ENCODE measurements at regions not wholly inside any gene's neighbourhood (a gene's known extent, or its start where the extent isn't known, plus 50 kb on each side); places are given as distances from the start of the nearest gene placed in this dataset.
A peak's percentile ranks its signal among the peaks of the same experiment; 100 is the strongest.
"Not testable (repeated sequence)": the region's sequence is repeated elsewhere in the genome, so short reads cannot be mapped to it uniquely, and the experiment has no call there.

- H3K4me2 ChIP-seq (ENCODE audit: extremely low read depth, insufficient read depth, low read length); H3K27ac ChIP-seq (ENCODE audit: insufficient read depth, low read length); H2AFZ ChIP-seq (ENCODE audit: low read length); H3K9ac ChIP-seq (ENCODE audit: insufficient read depth, low read length); H3K27me3 ChIP-seq (ENCODE audit: control insufficient read depth, insufficient read depth, low read length); H3K79me2 ChIP-seq (ENCODE audit: control insufficient read depth, insufficient read depth, low read length); H3K36me3 ChIP-seq (ENCODE audit: control insufficient read depth, insufficient read depth, low read length); H4K20me1 ChIP-seq (ENCODE audit: control insufficient read depth, extremely low read depth, insufficient read depth, low read length); H3K4me1 ChIP-seq (ENCODE audit: control insufficient read depth, extremely low read depth, insufficient read depth, low read length); H3K4me3 ChIP-seq (replicated peaks in 1 of 4; ENCODE audit: control extremely low read depth in 1 of 4, insufficient read depth in 1 of 4, low read depth in 3 of 4, low read length in 4 of 4); H3K9me3 ChIP-seq (ENCODE audit: control insufficient read depth, insufficient read depth, low read depth, low read length); DNase-seq (ENCODE audit: low read depth in 2 of 2): not testable (repeated sequence)
Observed at GRCh38 chr9:64813072-64813471, 471.9 kb downstream of the FOXD4L5 start.

- H3K9me3 ChIP-seq (ENCODE audit: control insufficient read depth, insufficient read depth, low read depth, low read length); H3K4me3 ChIP-seq (replicated peaks in 1 of 4; ENCODE audit: control extremely low read depth in 1 of 4, insufficient read depth in 1 of 4, low read depth in 3 of 4, low read length in 4 of 4); H3K4me2 ChIP-seq (ENCODE audit: extremely low read depth, insufficient read depth, low read length); H3K27me3 ChIP-seq (ENCODE audit: control insufficient read depth, insufficient read depth, low read length); H3K9ac ChIP-seq (ENCODE audit: insufficient read depth, low read length); H3K36me3 ChIP-seq (ENCODE audit: control insufficient read depth, insufficient read depth, low read length); H4K20me1 ChIP-seq (ENCODE audit: control insufficient read depth, extremely low read depth, insufficient read depth, low read length); H3K27ac ChIP-seq (ENCODE audit: insufficient read depth, low read length); H3K79me2 ChIP-seq (ENCODE audit: control insufficient read depth, insufficient read depth, low read length); H3K4me1 ChIP-seq (ENCODE audit: control insufficient read depth, extremely low read depth, insufficient read depth, low read length); DNase-seq (ENCODE audit: low read depth in 2 of 2); H2AFZ ChIP-seq (ENCODE audit: low read length): not testable (repeated sequence)
Observed at GRCh38 chr9:64778667-64779066, 506.3 kb downstream of the FOXD4L5 start.

- H3K27me3 ChIP-seq (ENCODE audit: control insufficient read depth, insufficient read depth, low read length); H3K4me2 ChIP-seq (ENCODE audit: extremely low read depth, insufficient read depth, low read length); H4K20me1 ChIP-seq (ENCODE audit: control insufficient read depth, extremely low read depth, insufficient read depth, low read length); H3K4me1 ChIP-seq (ENCODE audit: control insufficient read depth, extremely low read depth, insufficient read depth, low read length); H2AFZ ChIP-seq (ENCODE audit: low read length); H3K27ac ChIP-seq (ENCODE audit: insufficient read depth, low read length); DNase-seq (ENCODE audit: low read depth in 2 of 2); H3K36me3 ChIP-seq (ENCODE audit: control insufficient read depth, insufficient read depth, low read length); H3K79me2 ChIP-seq (ENCODE audit: control insufficient read depth, insufficient read depth, low read length); H3K4me3 ChIP-seq (replicated peaks in 1 of 4; ENCODE audit: control extremely low read depth in 1 of 4, insufficient read depth in 1 of 4, low read depth in 3 of 4, low read length in 4 of 4); H3K9me3 ChIP-seq (ENCODE audit: control insufficient read depth, insufficient read depth, low read depth, low read length); H3K9ac ChIP-seq (ENCODE audit: insufficient read depth, low read length): not testable (repeated sequence)
Observed at GRCh38 chr9:64776269-64776668, 508.7 kb downstream of the FOXD4L5 start.

- not testable (repeated sequence) for H3K4me2 ChIP-seq (ENCODE audit: extremely low read depth, insufficient read depth, low read length)
- peak in 1 of 2 donors; percentile 16 for DNase-seq (ENCODE audit: low read depth in 2 of 2)
Observed at GRCh38 chr9:64774813-64775793, 509.9 kb downstream of the FOXD4L5 start.

GRCh38 chr9:64774004-64774812 is 510.8 kb downstream of the FOXD4L5 start:
- DNase-seq (ENCODE audit: low read depth in 2 of 2): peak in 1 of 2 donors; percentile 45
- H3K27ac ChIP-seq (ENCODE audit: insufficient read depth, low read length); H3K36me3 ChIP-seq (ENCODE audit: control insufficient read depth, insufficient read depth, low read length); H3K9ac ChIP-seq (ENCODE audit: insufficient read depth, low read length); H3K9me3 ChIP-seq (ENCODE audit: control insufficient read depth, insufficient read depth, low read depth, low read length); H3K4me1 ChIP-seq (ENCODE audit: control insufficient read depth, extremely low read depth, insufficient read depth, low read length); H2AFZ ChIP-seq (ENCODE audit: low read length); H3K27me3 ChIP-seq (ENCODE audit: control insufficient read depth, insufficient read depth, low read length); H4K20me1 ChIP-seq (ENCODE audit: control insufficient read depth, extremely low read depth, insufficient read depth, low read length); H3K79me2 ChIP-seq (ENCODE audit: control insufficient read depth, insufficient read depth, low read length); H3K4me2 ChIP-seq (ENCODE audit: extremely low read depth, insufficient read depth, low read length): not testable (repeated sequence)
- peak overlapping the region in 1 of 4 experiments; percentile 33 for H3K4me3 ChIP-seq (replicated peaks in 1 of 4; ENCODE audit: control extremely low read depth in 1 of 4, insufficient read depth in 1 of 4, low read depth in 3 of 4, low read length in 4 of 4)

More at GRCh38 chr9:64774813-64775793, 509.9 kb downstream of the FOXD4L5 start:
- TF ChIP-seq EZH2 (IDR thresholded peaks at IDR 0.05; ENCODE audit: low read length, missing control alignments): peak; percentile 58
- H3K9me3 ChIP-seq (ENCODE audit: control insufficient read depth, insufficient read depth, low read depth, low read length); H3K27ac ChIP-seq (ENCODE audit: insufficient read depth, low read length); H3K36me3 ChIP-seq (ENCODE audit: control insufficient read depth, insufficient read depth, low read length); H3K27me3 ChIP-seq (ENCODE audit: control insufficient read depth, insufficient read depth, low read length); H4K20me1 ChIP-seq (ENCODE audit: control insufficient read depth, extremely low read depth, insufficient read depth, low read length); H2AFZ ChIP-seq (ENCODE audit: low read length); H3K9ac ChIP-seq (ENCODE audit: insufficient read depth, low read length); H3K79me2 ChIP-seq (ENCODE audit: control insufficient read depth, insufficient read depth, low read length); H3K4me1 ChIP-seq (ENCODE audit: control insufficient read depth, extremely low read depth, insufficient read depth, low read length): not testable (repeated sequence)
- peak overlapping the region in 1 of 4 experiments; percentile 28 for H3K4me3 ChIP-seq (replicated peaks in 1 of 4; ENCODE audit: control extremely low read depth in 1 of 4, insufficient read depth in 1 of 4, low read depth in 3 of 4, low read length in 4 of 4)
